HepG2 (cell line): ENCODE measurements at regions not wholly inside any gene's neighbourhood (a gene's known extent, or its start where the extent isn't known, plus 50 kb on each side); places are given as distances from the start of the nearest gene placed in this dataset.

Experiments used
- ATAC-seq: fragments of 200-7000 bp; cut with Tn5 transposase; 3 replicates; pipeline ENCODE4 v1.9.1; 2020; ENCODE audit warnings: mild to moderate bottlenecking, moderate library complexity
- BruUV-seq: library from RNA; stranded (reverse); fragments of 400-500 nt; replicated peaks from 2 replicates; lab custom pipeline; 2021; lab: Mats Ljungman, UMichigan
- CTCF ChIA-PET: fragments of 300-600 bp; formaldehyde crosslinking; extraction: SDS; loops from one replicate; lab custom pipeline; 2021; ENCODE audit warnings: low total read pairs, inconsistent platforms, low intra/inter-chr PET ratio; lab: Yijun Ruan, JAX
- POLR2A ChIA-PET: fragments of 350-600 bp; sonication (Branson Sonifier 250); formaldehyde crosslinking; loops from one replicate; lab custom pipeline; 2020; ENCODE audit warnings: antibody characterized with exemption, inconsistent platforms; lab: Yijun Ruan, JAX
- DNase-seq: peaks from one replicate; pipeline ENCODE4 v3.0.0-alpha.2; 2015; ENCODE audit warnings: low spot score
- FAIRE-seq: peaks from 3 replicates; lab custom pipeline; 2011; peaks lifted over from hg19 to GRCh38; lab: Jason Lieb, UNC
- H2AFZ ChIP-seq: one replicate; pipeline ENCODE4 v1.6.1; 2011; ENCODE audit warnings: low read length, inconsistent platforms
- H3K27ac ChIP-seq: fragments of 300-600 bp; 3 replicates; pipeline ENCODE4 v1.8.0; 2011; ENCODE audit warnings: mixed run types, mild to moderate bottlenecking, mixed read lengths, low read length, inconsistent platforms; ENCODE audit not compliant: insufficient read depth; ENCODE audit errors: extremely low read length
- H3K27me3 ChIP-seq, 2 experiments: fragments of 200-600 bp in 1 of 2; 2 replicates in 1 of 2; 3 replicates in 1 of 2; pipeline versions ENCODE4 v1.6.0 to v1.8.0; 2011; ENCODE audit warnings: low read length in 2 of 2, mild to moderate bottlenecking in 2 of 2, moderate library complexity in 2 of 2, inconsistent platforms in 1 of 2; ENCODE audit not compliant: insufficient read depth in 2 of 2, control insufficient read depth in 1 of 2
- H3K36me3 ChIP-seq, 2 experiments: fragments of 200-600 bp in 1 of 2; replicated peaks in 1 of 2; 2 replicates in 1 of 2; 3 replicates in 1 of 2; pipeline versions ENCODE4 v1.5.1 to v1.8.0; 2011; ENCODE audit warnings: low read length in 2 of 2, inconsistent platforms in 1 of 2; ENCODE audit not compliant: insufficient read depth in 2 of 2, control insufficient read depth in 1 of 2
- H3K4me1 ChIP-seq: 2 replicates; pipeline ENCODE4 v1.5.1; 2012; ENCODE audit warnings: low read length, inconsistent platforms; ENCODE audit not compliant: insufficient read depth
- H3K4me2 ChIP-seq: 2 replicates; pipeline ENCODE4 v1.6.0; 2011; ENCODE audit warnings: low read depth, low read length, inconsistent platforms
- H3K4me3 ChIP-seq, 3 experiments: fragments of 200-600 bp in 1 of 3; sonication (generic), shearing (Covaris generic) in 1 of 3; replicated peaks in 1 of 3; 2 replicates each; pipeline ENCODE4 v1.5.1; 2011 to 2016; ENCODE audit warnings: low read length in 3 of 3, inconsistent platforms in 2 of 3, low read depth in 2 of 3, mild to moderate bottlenecking in 2 of 3, control low read depth in 1 of 3, mixed read lengths in 1 of 3; ENCODE audit not compliant: insufficient read depth in 1 of 3
- H3K79me2 ChIP-seq: one replicate; pipeline ENCODE4 v1.6.1; 2011; ENCODE audit warnings: low read length, inconsistent platforms; ENCODE audit not compliant: insufficient read depth
- H3K9ac ChIP-seq: 2 replicates; pipeline ENCODE4 v1.6.0; 2011; ENCODE audit warnings: mild to moderate bottlenecking, low read depth, low read length, inconsistent platforms; ENCODE audit not compliant: insufficient read depth
- H3K9me3 ChIP-seq: 2 replicates; pipeline ENCODE4 v1.5.1; 2012; ENCODE audit warnings: mild to moderate bottlenecking, low read length
- H4K20me1 ChIP-seq: 2 replicates; pipeline ENCODE4 v1.6.0; 2011; ENCODE audit warnings: inconsistent platforms, mild to moderate bottlenecking, low read length, moderate library complexity; ENCODE audit not compliant: insufficient read depth
- AHR ChIP-seq: IDR thresholded peaks from 2 replicates; pipeline ENCODE4 v1.6.1; 2018; ENCODE audit warnings: missing genetic modification reagents, missing compliant biosample characterization
- BRD4 ChIP-seq: sonication (generic); formaldehyde crosslinking; IDR thresholded peaks from 2 replicates; pipeline ENCODE4 v1.4.0; 2020; ENCODE audit warnings: missing genetic modification reagents
- CERS6 ChIP-seq: sonication (generic); formaldehyde crosslinking; IDR thresholded peaks from 2 replicates; pipeline ENCODE4 v1.5.0; 2020; ENCODE audit warnings: missing genetic modification reagents
- GLI4 ChIP-seq: sonication (generic); formaldehyde crosslinking; IDR thresholded peaks from 2 replicates; pipeline ENCODE4 v1.5.1; 2020; ENCODE audit warnings: missing genetic modification reagents, mild to moderate bottlenecking, moderate library complexity, borderline replicate concordance
- HOXA9 ChIP-seq: sonication (generic); formaldehyde crosslinking; IDR thresholded peaks from 2 replicates; pipeline ENCODE4 v1.8.1; 2022; ENCODE audit warnings: missing genetic modification reagents, mild to moderate bottlenecking, moderate library complexity, borderline replicate concordance
- KDM4B ChIP-seq: sonication (generic); formaldehyde crosslinking; IDR thresholded peaks from 2 replicates; pipeline ENCODE4 v1.4.0; 2020; ENCODE audit warnings: missing genetic modification reagents
- KDM6A ChIP-seq: IDR thresholded peaks from 2 replicates; pipeline ENCODE4 v1.6.1; 2016; ENCODE audit warnings: low read depth
- KLF16 ChIP-seq, 2 experiments: sonication (generic) in 1 of 2; formaldehyde crosslinking in 1 of 2; IDR thresholded peaks; 2 replicates each; pipeline versions ENCODE4 v1.6.1 to v1.8.0; 2016 to 2023; ENCODE audit warnings: missing genetic modification reagents in 2 of 2, missing compliant biosample characterization in 1 of 2
- NFYB ChIP-seq: sonication (generic); formaldehyde crosslinking; IDR thresholded peaks from 2 replicates; pipeline ENCODE4 v1.4.0; 2020; ENCODE audit warnings: missing genetic modification reagents
- NFYC ChIP-seq: IDR thresholded peaks from 2 replicates; pipeline ENCODE4 v1.6.1; 2016; ENCODE audit warnings: missing genetic modification reagents, missing compliant biosample characterization
- PBX2 ChIP-seq: IDR thresholded peaks from 2 replicates; pipeline ENCODE4 v1.6.1; 2016; ENCODE audit warnings: control low read depth
- SETDB1 ChIP-seq: sonication (generic); formaldehyde crosslinking; IDR thresholded peaks from 2 replicates; pipeline ENCODE4 v1.5.1; 2020; ENCODE audit warnings: missing genetic modification reagents, mild to moderate bottlenecking, borderline replicate concordance
- SKI ChIP-seq: fragments of 450-650 bp; IDR thresholded peaks from one replicate; pipeline ENCODE4 v1.6.1; 2018; ENCODE audit warnings: mild to moderate bottlenecking; ENCODE audit not compliant: partially characterized antibody
- SNAPC2 ChIP-seq: sonication (generic); formaldehyde crosslinking; IDR thresholded peaks from 2 replicates; pipeline ENCODE4 v1.8.1; 2022; ENCODE audit warnings: mild to moderate bottlenecking, missing genetic modification reagents
- TEAD3 ChIP-seq: optimal IDR thresholded peaks from 2 replicates; pipeline ENCODE3; 2016; ENCODE audit warnings: borderline replicate concordance
- U2AF1 ChIP-seq: fragments of 200-400 bp; formaldehyde crosslinking; optimal IDR thresholded peaks from 2 replicates; pipeline ENCODE3; 2017; ENCODE audit warnings: mild to moderate bottlenecking, low read depth, low read length
- ZBTB2 ChIP-seq: sonication (generic); formaldehyde crosslinking; IDR thresholded peaks from 2 replicates; pipeline ENCODE4 v1.8.0; 2022; ENCODE audit warnings: low read depth, missing genetic modification reagents
- ZBTB7B ChIP-seq: sonication (generic); formaldehyde crosslinking; IDR thresholded peaks from 2 replicates; pipeline ENCODE4 v1.4.0; 2020; ENCODE audit warnings: missing genetic modification reagents
- ZNF225 ChIP-seq: sonication (generic); formaldehyde crosslinking; IDR thresholded peaks from 2 replicates; pipeline ENCODE4 v1.4.0; 2020; ENCODE audit warnings: mild to moderate bottlenecking, missing genetic modification reagents
- ZNF691 ChIP-seq: sonication (generic); formaldehyde crosslinking; IDR thresholded peaks from 2 replicates; pipeline ENCODE4 v1.4.0; 2020; ENCODE audit warnings: missing genetic modification reagents, low read depth, mild to moderate bottlenecking, borderline replicate concordance
- WGBS: methylation state at CpG from one replicate; pipeline ENCODE4 v1.1.6; 2017; ENCODE audit warnings: low lambda C conversion rate; 5-methylcytosine and 5-hydroxymethylcytosine counted together
- in situ Hi-C: cut with HindIII; loops from 2 replicates; pipeline ENCODE4 v1.10.0; 2017; ENCODE audit warnings: low pct_unique_long_range_greater_than_20kb; ENCODE audit not compliant: extremely low pct_ligation_motif_present
- intact Hi-C: fragments of 100-400 bp; cut with micrococcal nuclease; formaldehyde crosslinking; loops from one replicate; pipeline ENCODE4 v1.10.0; 2022; ENCODE audit not compliant: unreplicated experiment

- Histone ChIP-seq H3K4me2 (no peak overlapping the region), H3K9ac (no peak overlapping the region), H2AFZ (no peak overlapping the region), H3K27ac (no peak overlapping the region), H3K79me2 (no peaks in the 10 kb centered on the region)
- no peak for FAIRE-seq
- 13% methylated on average over 6 of the region's 6 CpGs for WGBS
- no peak for DNase-seq
- POLR2A ChIA-PET: no interaction called here
- TF ChIP-seq NFYC (no peak), AHR (no peak), ZBTB2 (CRISPR knock-in tag) (no peak), TEAD3 (no peak), U2AF1 (no peak), KDM4B (CRISPR knock-in tag) (no peak), SETDB1 (no peak), ZBTB7B (CRISPR knock-in tag) (no peak), BRD4 (CRISPR knock-in tag) (no peak), ZNF225 (CRISPR knock-in tag) (no peak), NFYB (CRISPR knock-in tag) (no peak), SNAPC2 (CRISPR knock-in tag) (no peak), HOXA9 (CRISPR knock-in tag) (no peak), ZNF691 (CRISPR knock-in tag) (no peak), KDM6A (CRISPR knock-in tag) (no peak), CERS6 (CRISPR knock-in tag) (no peak), KLF16 (CRISPR knock-in tag; IDR thresholded peaks at IDR 0.05) (no peak), SKI (no peak), PBX2 (CRISPR knock-in tag) (no peak), GLI4 (CRISPR knock-in tag) (no peak)
- TF ChIP-seq, all 625 proteins: peak for 0
- intact Hi-C loops: no loop called here
- Histone ChIP-seq H3K9me3 (peaks cover 52% of the 10 kb centered on the region; the same call in 1 of the 2 replicates), H4K20me1 (no peaks in the 10 kb centered on the region), H3K27me3 (no peaks in the 10 kb centered on the region), H3K4me1 (no peaks in the 10 kb centered on the region), H3K4me3 (no peak overlapping the region), H3K36me3 (no peaks in the 10 kb centered on the region)
- CTCF ChIA-PET: no interaction called here
- in situ Hi-C loops: no loop called here
- no TSS peak for BruUV-seq
- no peak for ATAC-seq
These were observed 668.5 kb upstream of the AUTS2 start for GRCh38 chr7:68929781-68930261.
